ENCODE measurements at regions not wholly inside any gene's neighbourhood (a gene's known extent, or its start where the extent isn't known, plus 50 kb on each side); places are given as distances from the start of the nearest gene placed in this dataset.
"Not testable (repeated sequence)": the region's sequence is repeated elsewhere in the genome, so short reads cannot be mapped to it uniquely, and the experiment has no call there.

DNA sequence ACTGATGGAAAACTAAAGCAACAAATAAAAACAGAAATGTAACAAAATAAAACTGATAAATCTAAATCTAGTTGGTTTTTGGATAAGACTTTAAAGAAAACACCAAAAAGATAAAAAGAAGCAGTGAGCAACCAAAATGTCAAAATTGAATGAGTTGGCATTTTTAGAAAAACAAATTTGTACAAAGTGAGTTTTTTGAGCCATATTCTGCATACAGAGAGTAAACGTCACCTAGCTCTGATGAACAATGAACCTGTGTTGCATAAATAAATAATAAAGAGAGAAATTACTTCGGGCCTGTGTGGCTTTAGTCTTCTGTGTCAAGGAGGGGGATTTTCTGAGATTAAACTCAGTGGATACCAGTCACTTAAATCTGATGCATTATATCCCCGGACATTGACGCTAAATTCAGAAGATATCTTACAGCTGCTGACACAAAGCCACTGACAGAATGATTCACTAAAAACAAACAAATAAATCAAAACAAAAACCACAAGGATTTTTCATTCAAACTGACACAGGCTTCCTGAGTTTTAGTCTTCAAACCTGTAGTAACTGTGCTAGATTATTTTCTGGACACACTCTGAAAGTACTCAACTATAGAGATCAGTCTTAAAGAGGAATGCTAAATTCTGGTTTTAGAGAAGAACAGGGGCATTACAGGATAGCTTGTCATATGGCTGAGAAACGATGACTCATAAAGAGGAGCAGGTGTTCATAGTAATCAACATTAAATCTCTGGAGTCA lies 403.5 kb upstream of the ST8SIA4 start:
- DNase-seq = peak in 1 of 2 experiments; percentile 11

DNA sequence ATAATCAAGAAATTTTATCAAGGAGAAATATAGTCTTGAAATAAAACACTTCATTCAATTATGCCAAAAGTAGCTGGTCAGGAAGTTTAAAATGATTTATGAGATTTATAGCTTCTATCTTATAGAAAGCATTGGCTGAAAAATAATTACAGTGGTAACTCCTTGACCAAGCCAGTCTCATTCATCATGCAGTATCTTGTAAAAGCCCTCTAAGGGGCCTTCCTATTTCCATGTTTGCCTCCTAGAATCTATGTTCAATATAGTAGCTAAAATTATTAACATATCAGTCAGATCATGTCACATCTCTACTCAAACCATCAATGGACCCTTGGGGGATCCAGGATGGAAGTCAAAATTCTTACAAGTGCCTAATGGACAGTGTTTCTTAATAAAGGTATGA lies 393.4 kb upstream of the ST8SIA4 start:
- DNase-seq = no peak

DNA sequence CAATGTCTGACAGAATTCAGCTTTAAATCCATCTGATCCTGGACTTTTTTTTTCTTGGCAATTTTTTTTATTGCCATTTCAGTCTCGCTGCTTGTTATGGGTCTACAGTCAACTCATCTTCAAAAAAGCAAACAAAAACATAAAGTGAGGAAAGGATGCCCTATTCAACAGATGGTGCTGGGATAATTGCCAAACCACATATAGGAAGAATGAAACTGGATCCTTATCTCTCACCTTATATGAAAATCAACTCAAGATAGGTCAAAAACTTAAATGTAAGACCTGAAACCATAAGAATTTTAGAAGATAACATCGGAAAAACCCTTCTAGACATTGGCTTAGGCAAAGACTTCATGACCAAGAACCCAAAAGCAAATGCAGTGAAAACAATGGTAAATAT lies 389.1 kb upstream of the ST8SIA4 start:
- no peak for DNase-seq

DNA sequence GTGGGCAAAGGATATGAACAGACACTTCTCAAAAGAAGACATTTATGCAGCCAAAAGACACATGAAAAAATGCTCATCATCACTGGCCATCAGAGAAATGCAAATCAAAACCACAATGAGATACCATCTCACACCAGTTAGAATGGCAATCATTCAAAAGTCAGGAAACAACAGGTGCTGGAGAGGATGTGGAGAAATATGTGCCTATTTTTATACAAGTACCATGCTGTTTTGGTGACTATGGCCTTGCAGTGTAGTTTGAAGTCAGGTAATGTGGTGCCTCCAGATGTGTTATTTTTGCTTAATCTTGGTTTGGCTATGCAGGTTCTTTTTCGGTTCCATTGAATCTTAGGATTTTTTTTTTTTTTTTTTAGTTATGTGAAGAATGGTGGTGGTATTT lies 387.7 kb upstream of the ST8SIA4 start:
- DNase-seq = not testable (repeated sequence)

DNA sequence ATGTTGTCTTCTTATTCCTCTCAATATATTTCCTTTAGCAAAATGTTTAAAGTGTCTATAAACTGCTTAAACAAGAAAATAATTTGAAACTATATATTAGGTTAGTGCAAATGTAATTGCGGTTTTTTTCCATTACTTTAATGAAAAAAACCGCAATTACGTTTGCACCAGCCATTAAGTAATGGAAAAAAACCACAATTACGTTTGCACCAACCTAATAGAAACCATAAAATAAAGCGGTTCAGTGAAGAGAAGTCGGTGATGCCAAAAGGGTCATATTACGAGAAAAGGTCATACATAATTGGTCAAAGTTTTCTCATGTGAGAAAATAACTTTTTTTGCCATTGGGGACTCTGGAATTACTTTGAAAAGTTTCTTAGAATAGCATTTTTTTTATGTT lies 385.6 kb upstream of the ST8SIA4 start:
- DNase-seq = no peak

DNA sequence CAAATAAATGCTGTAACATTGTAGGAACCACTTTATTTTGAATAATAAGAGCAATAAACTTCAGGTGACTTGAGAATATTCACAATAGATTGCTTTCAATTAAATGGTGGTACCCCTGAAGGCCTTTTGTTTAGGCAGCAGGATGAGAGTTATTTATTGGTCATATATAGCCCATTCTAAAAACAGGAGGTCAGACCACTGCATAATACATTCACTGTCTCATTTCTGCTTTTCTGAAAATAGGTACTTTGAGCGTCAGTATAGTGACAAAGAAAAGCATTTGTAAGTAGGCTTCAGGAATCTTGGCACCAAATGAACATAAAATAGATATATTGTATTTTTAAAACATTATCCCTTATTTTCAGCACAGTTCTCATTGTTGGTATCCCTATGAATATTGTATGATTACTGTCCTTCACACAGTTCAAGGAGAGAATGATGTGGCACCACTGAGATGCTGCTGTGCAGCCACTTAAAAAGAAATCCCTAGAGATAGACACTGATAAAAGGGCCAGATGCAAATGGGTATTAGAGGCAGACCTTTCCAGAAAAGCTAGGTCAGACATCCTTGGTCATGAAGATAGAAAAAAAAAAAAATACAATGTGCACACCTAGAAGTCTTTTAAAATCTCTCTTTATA lies 381.8 kb upstream of the ST8SIA4 start:
- DNase-seq = no peak

DNA sequence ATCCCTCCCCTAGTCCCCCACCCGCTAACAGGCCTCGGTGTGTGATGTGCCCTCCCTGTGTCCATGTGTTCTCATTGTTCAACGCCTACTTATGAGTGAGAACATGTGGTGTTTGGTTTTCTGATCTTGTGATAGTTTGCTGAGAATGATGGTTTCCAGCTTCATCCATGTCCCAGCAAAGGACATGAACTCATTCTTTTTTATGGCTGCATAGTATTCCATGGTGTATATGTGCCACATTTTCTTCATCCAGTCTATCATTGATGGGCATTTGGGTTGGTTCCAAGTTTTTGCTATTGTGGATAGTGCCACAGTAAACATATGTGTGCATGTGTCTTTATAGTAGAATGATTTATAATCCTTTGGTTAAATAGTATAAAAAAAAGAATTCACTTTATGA lies 380.9 kb upstream of the ST8SIA4 start:
- DNase-seq = not testable (repeated sequence)

DNA sequence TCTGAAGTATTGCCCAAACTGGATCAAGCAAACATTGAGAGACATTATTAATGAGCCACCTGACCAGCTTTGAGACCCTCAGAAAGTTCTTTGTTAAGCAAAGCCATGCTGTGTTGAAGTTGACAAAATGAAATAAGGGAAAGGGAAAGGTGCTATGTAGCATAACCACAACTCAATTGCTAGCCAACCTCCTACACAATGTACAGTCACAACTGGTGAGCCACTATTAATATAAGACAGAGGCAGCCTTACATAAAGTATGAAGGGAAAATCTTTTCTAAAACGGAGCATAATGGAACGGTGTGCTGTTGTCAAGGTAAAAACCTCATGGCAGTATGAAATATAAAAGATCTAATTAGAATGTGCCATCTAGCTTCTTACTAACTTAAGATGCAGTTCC lies 375.8 kb upstream of the ST8SIA4 start:
- DNase-seq = no peak

DNA sequence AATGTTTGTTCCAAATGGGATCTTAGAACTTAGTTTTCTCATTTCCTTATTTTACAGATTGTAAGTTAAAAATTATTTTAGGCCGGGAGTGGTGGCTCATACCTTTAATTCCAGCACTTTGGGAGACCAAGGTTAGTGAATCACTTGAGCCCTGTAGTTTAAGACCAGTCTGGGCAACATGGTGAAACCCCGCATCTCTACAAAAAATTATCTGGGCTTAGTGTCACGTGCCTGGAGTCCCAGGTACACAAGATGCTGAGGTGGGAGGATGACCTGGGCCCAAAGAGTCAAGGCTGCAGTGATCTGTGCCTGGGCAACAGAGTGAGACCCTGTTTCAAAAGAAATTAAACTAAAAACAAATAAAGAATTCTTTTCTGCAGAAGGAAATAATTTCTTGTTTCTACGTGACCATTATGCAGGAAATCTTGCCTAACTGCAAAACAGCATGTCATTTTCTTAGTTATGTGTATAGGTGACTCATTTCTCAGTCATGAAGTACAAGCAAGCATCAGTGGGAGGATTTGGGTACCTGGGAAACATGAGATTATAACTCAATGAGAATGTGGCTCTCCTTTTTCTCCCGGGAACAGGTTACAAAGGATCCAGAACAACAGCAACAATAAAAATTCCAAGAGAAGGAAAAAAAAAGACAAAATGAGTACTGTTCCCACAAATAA lies 375.1 kb upstream of the ST8SIA4 start:
- DNase-seq = peak in 1 of 2 experiments; percentile 9

DNA sequence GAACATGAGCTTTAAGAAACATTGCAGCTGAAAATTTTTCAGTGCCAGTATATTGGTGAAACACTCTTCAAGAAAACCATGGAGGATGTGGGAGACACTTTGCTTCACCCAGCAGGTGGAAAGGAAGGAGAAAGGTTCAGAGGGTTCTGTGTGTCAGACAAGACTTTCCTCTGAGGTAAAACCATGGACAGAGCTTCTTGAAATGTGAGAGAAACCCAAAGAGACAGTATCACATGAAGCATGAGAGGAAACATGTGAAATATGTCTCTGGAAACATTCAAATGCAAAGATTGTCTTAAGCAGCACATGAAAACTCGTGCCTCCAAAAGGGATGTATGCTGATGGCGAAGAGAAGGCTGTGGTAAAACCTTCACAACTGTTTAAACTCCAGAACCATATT lies 368.9 kb upstream of the ST8SIA4 start:
- no peak for DNase-seq

DNA sequence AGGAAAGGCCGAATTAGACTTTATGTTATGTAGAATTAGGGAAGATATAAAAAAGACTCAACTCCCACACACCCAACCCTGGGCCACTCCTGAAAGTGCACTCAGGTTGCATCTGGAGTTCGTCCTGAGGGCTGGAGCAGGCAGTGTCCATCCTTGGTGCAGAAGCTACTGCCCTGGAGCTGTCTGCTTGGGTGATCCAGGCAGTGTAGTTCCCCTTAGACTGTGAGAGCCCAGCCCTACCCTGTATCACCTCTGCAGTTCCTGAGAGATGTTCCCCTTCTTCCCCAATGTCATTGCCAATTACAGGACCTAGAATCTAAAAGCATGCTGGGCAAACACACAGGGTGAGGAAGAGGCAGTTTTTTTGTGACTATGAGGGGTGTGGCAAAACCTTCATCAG lies 368.3 kb upstream of the ST8SIA4 start:
- DNase-seq = no peak

DNA sequence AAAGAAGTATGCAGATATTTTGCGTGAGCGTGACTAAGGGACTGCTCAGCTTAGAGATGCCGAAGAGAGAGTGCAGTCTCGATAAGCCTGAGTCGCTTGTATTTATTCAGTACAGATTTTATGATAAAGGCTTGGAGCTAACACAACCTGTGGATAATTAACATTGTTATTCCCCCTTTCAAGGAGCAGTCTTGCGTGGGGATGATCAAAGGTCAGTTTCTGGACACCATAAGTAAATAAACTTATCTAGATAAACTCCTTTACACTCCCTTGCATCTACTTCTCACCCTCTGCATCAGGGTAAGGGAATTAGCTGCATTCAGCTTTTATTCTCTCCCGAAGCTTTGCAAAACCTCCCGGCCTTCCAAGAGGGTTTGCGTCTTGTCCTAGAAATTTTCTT lies 357.8 kb upstream of the ST8SIA4 start:
- no peak for DNase-seq

DNA sequence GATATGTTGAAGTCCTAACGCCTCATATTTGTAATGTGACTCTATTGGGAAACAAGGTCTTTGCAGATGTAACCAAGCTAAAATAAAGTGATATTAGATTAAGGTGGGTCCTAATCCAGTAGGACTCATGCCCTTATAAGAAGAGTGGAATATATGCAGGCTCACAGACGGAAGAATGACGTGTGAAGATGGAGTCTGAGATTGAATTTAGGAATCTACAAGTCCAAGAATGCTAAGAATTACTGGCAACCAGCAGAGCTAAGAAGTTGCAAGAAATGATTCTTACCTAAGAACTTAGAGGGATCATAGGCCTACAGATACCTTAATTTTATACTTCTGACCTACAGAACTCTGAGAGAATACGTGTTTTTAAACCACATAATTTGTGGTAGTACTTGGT lies 350.0 kb upstream of the ST8SIA4 start:
- DNase-seq = no peak

DNA sequence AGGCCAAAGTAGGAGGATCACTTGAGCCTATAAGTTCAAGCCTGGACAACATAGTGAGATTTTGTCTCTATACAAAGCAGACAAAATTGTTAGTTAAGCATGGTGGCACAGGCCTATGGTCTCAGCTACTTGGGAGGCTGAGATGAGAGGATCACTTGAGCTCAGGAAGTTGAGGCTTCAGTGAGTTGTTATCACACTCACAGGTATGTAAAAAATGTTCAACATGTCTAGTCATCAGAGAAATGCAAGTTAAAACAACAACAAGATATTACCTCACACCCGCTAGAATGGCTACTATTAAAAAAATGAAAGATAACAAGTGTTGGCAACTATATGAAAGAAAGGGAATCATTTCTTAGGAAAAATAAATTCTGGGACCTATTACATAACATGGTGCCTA lies 341.5 kb upstream of the ST8SIA4 start:
- DNase-seq = no peak

DNA sequence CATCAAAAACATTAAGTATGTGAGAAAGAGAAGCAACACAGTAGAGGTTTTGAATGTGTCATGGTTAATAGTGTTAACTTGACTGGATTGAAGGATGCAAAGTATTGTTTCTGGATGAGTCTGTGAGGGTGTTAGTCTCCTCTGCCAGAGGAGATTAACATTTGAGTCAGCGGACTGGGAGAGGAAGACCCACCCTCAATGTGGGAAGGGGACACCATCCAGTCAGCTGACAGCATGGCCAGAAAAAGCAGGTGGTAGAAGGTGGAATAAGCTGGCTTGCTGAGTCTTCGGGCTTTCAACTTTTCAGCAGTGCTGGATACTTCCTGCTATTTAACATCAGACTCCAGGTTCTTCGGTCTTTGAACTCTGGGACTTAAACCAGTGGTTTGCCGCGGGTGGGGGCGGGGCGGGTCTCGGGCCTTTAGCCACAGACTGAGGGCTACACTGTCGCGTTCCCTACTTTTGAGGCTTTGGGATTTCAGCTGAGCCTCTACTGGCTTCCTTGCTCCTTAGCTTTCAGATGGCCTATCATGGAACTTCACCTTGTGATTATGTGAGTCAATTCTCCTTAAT lies 309.9 kb upstream of the ST8SIA4 start:
- no peak for DNase-seq

DNA sequence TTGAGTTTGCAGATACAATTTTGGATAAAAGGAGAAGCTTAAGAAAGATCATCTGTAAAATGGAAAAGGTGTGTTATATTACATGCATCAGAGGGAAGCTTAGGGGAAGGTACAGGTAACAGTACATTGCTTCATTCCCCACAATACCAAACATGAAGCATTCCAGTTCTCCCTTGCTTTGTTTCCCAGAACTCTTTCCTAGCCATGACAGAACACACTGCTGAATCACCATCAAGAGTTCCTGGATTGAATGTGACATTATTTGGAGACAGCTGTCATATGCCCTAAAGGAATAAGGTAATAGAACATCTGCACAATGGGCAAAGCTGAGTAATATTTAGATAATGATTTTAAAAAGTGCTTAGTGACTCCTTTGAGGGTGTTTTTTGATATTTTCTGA lies 303.5 kb upstream of the ST8SIA4 start:
- DNase-seq = no peak

DNA sequence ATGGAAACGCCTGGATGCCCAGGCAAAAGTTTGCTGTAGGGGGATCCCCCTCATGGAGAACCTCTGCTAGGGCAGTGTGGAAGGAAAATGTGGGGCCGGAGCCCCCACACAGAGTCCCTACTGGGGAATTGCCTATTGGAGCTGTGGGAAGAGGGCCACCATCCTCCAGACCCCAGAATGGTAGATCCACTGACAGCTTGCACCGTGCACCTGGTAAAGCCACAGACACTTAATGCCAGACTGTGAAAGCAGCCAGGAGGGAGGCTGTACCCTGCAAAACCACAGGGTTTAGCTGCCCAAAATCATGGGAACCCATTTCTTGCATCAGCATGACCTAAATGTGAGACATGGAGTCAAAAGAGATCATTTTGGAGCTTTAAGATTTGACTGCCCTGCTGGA lies 302.0 kb upstream of the ST8SIA4 start:
- DNase-seq = not testable (repeated sequence)

DNA sequence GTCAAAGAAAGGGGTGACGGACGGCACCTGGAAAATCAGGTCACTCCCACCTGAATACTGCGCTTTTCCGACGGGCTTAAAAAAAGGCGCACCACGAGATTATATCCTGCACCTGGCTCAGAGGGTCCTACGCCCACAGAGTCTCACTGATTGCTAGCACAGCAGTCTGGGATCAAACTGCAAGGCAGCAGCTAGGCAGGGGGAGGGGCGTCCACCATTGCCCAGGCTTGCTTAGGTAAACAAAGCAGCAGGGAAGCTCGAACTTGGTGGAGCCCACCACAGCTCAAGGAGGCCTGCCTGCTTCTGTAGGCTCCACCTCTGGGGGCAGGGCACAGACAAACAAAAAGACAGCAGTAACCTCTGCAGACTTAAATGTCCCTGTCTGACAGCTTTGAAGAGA lies 277.3 kb upstream of the ST8SIA4 start:
- DNase-seq = not testable (repeated sequence)

DNA sequence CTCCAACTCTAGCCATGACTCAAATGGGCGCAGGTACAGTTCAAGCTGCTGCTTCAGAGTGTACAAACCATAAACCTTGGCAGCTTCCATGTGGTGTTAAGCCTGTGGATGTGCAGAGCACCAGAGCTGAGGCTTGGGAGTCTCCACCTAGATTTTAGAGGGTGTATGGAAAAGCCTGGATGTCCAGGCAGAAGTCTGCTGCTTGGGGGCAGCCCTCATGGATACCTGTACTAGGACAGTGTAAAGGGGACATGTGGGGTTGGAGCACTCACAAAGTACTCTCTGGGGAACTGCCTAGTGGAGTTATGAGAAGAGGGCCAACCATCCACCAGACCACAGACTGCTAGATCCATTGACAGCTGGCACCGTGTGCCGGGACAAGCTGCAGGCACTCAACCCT lies 273.5 kb upstream of the ST8SIA4 start:
- DNase-seq = no peak

DNA sequence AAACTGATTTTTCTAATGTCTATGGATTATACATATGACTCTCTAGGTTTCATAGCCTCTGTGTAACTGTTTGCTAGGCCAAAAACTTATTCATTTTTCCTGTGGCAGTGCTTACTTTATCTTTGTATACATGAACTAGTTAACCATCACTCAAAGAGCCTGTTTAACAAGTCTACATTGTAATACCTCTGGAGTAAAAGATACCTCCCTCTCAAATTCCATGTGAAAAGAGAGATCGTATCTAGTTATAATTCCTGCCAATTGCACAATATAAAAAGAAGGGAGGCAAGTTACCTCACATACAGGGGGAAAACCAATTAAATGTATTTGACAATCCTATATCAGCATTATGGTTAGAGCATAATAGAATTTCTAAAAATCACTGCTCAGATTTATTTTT lies 271.9 kb upstream of the ST8SIA4 start:
- DNase-seq = no peak

DNA sequence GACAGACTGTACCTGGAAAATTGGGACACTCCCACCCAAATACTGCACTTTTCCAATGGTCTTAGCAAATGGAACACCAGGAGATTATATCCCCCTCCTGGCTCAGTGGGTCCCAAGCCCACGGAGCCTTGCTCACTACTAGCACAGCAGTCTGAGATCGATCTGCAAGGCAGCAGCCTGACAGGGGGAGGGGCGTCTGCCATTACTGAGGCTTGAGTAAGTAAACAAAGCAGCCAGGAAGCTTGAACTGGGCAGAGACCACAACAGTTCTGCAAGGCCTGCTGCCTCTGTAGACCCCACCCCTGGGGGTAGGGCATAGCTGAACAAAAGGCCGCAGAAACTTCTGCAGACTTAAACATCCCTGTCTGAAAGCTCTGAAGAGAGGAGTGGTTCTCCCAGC lies 260.0 kb upstream of the ST8SIA4 start:
- no peak for DNase-seq

DNA sequence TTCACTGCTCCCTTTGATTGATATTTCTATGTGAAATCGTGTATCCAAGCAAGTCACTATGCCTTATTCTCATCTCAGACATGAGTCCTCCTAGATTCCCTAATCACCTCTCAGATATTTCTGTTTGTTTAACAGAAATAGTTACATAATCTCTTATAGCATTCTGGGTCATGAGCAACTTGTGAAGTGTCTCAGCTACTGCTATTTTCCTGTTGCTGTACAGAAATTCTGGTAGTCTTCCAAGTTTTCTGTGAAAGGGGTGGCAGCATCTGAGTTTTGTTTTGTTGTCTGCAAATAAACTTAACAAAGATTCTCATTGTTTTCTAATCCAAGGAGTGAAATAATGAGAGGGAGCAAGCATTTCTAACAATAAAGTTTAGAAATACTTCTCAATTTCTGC lies 256.9 kb upstream of the ST8SIA4 start:
- no peak for DNase-seq

DNA sequence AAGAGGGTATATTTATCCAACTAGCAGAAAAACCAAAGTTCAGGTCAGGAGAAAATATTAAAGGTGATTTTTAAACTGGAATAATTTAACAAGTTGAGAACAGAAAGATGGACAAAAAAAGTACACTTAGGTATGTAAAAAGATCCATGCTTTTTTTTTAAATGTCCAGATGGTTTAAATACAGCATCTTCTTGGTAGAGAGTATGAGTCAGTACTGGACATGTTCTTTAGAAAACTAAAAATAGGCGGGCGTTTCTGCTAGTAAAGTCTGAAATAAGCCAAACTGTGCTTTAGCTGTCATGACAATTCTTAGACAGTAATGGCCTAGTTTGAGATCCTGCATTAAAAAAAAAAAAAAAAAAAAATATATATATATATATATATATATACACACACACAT lies 255.9 kb upstream of the ST8SIA4 start:
- no peak for DNase-seq

DNA sequence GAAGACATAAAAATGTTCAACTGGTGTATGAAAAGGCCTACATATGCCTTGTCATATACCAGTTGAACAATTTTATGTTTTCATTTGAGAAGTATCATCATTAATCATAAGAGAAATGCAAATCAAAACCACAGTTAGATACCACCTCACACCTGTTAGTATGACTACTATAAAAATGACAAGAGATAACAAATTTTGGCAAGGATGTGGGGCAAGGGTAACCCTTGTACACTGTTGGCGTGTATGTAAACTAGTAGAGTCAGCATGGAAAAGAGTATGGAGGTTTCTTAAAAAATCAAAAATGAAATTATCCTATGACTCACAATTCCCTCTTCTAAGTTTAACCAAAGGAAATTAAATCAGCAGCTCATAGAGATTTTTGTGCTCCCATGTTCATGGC lies 250.4 kb upstream of the ST8SIA4 start:
- no peak for DNase-seq
